ENCODE measurements at regions not wholly inside any gene's neighbourhood (a gene's known extent, or its start where the extent isn't known, plus 50 kb on each side); places are given as distances from the start of the nearest gene placed in this dataset.

- Histone ChIP-seq H3K36me3 (no peaks in the 10 kb centered on the region), H3K9me3 (replicated peaks) (no peaks in the 10 kb centered on the region), H3K4me3 (no peak overlapping the region), H3K27me3 (replicated peaks) (0 out of 2 replicates have a peak, but pooled peaks cover 3% of the 10 kb centered on the region), H3K4me1 (replicated peaks) (no peaks in the 10 kb centered on the region), H3K27ac (no peak overlapping the region)
- DNase-seq (ENCODE audit: low read depth in 1 of 2, low spot score in 2 of 2): no peak
These were observed 52.5 kb upstream of the PELI2 start for GRCh38 chr14:56065621-56066290.
